Kidney (tissue), 13 donors: ENCODE measurements at regions not wholly inside any gene's neighbourhood (a gene's known extent, or its start where the extent isn't known, plus 50 kb on each side); places are given as distances from the start of the nearest gene placed in this dataset.

Experiments
- DNase-seq, 5 donors: peaks; one replicate each; pipeline ENCODE4 v3.0.0-alpha.2; 2013 to 2020
- FAIRE-seq: peaks from 2 replicates; lab custom pipeline; 2012; peaks lifted over from hg19 to GRCh38; lab: Jason Lieb, UNC
- H3K27ac ChIP-seq, 2 donors: one replicate each; pipeline ENCODE4 v1.7.0; 2013; ENCODE audit warnings: low read depth in 2 of 2, low read length in 2 of 2, inconsistent platforms in 1 of 2
- H3K27me3 ChIP-seq: one replicate; pipeline ENCODE4 v1.7.1; 2013; ENCODE audit warnings: low read length, inconsistent platforms; ENCODE audit not compliant: control insufficient read depth, insufficient read depth
- H3K36me3 ChIP-seq, 3 donors: one replicate each; pipeline versions ENCODE4 v1.7.0 to v1.7.1; 2013; ENCODE audit warnings: low read length in 3 of 3, control low read depth in 1 of 3, inconsistent platforms in 1 of 3; ENCODE audit not compliant: insufficient read depth in 3 of 3, control insufficient read depth in 2 of 3
- H3K4me1 ChIP-seq, 3 donors: one replicate each; pipeline versions ENCODE4 v1.7.0 to v1.7.1; 2013; ENCODE audit warnings: low read length in 3 of 3, inconsistent platforms in 1 of 3, low read depth in 1 of 3; ENCODE audit not compliant: control insufficient read depth in 2 of 3, insufficient read depth in 2 of 3
- H3K4me3 ChIP-seq, 3 donors: one replicate each; pipeline versions ENCODE4 v1.7.0 to v1.8.1; 2013; ENCODE audit warnings: low read length in 3 of 3, control low read depth in 1 of 3, inconsistent platforms in 1 of 3
- H3K9ac ChIP-seq, 3 donors: one replicate each; pipeline versions ENCODE4 v1.7.0 to v1.7.1; 2013; ENCODE audit warnings: low read length in 3 of 3, control low read depth in 1 of 3, inconsistent platforms in 1 of 3
- H3K9me3 ChIP-seq, 3 donors: one replicate each; pipeline versions ENCODE4 v1.7.0 to v1.7.1; 2013; ENCODE audit warnings: low read length in 3 of 3, control low read depth in 1 of 3, inconsistent platforms in 1 of 3; ENCODE audit not compliant: control insufficient read depth in 2 of 3, insufficient read depth in 1 of 3
- intact Hi-C: fragments of 100-400 bp; cut with DNase I; formaldehyde crosslinking; loops from one replicate; pipeline ENCODE4 v1.11.1; 2022
- TF ChIP-seq, protein P1 (sequence below): IDR thresholded peaks from 3 replicates; pipeline ENCODE4 v1.5.1; 2012; ENCODE audit warnings: mild to moderate bottlenecking, moderate library complexity, borderline replicate concordance; ENCODE audit not compliant: insufficient read depth; ENCODE audit errors: extremely low read depth
- donor health status: control.
- donor health status: control.
- donor health status: control.
- donor health status: control.
- donor health status: control.
- donor health status: DM: yes; HTN: yes; CAD: no.
- donor health status: Normal renal cell carcinoma (clear cell type).

DNA sequence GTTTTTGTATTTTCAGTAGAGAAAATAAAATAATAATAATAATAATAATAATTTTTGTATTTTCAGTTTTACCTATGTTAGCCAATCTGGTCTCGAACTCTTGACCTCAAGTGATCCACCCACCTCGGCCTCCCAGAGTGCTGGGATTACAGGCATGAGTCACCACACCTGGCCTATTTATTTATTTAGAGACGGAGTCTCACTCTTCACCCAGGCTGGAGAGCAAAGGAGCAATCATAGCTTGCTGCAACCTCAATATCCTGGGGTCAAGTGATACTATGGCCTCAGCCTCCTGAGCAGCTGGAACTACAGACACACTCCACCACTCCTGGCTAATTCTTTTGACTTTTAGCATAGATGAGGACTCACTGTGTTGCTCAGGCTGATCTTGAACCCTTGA lies 167.5 kb downstream of the TLE1 start:
- intact Hi-C loops: no loop called here
- no peak for FAIRE-seq

GRCh38 chr9:81519816-81520495 lies 169.4 kb downstream of the TLE1 start:
- H3K9me3 ChIP-seq: no peaks in the 10 kb centered on the region
- no peak overlapping the region for H3K27ac ChIP-seq
- no peaks in the 10 kb centered on the region for H3K27me3 ChIP-seq
- peaks cover 0 to 4% (median 0%) of the 10 kb centered on the region in 3 donors for H3K4me1 ChIP-seq
- no peak overlapping the region for H3K9ac ChIP-seq
- H3K36me3 ChIP-seq: no peaks in the 10 kb centered on the region
- TF ChIP-seq, protein P1, sequence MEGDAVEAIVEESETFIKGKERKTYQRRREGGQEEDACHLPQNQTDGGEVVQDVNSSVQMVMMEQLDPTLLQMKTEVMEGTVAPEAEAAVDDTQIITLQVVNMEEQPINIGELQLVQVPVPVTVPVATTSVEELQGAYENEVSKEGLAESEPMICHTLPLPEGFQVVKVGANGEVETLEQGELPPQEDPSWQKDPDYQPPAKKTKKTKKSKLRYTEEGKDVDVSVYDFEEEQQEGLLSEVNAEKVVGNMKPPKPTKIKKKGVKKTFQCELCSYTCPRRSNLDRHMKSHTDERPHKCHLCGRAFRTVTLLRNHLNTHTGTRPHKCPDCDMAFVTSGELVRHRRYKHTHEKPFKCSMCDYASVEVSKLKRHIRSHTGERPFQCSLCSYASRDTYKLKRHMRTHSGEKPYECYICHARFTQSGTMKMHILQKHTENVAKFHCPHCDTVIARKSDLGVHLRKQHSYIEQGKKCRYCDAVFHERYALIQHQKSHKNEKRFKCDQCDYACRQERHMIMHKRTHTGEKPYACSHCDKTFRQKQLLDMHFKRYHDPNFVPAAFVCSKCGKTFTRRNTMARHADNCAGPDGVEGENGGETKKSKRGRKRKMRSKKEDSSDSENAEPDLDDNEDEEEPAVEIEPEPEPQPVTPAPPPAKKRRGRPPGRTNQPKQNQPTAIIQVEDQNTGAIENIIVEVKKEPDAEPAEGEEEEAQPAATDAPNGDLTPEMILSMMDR: no peak
- FAIRE-seq (no peak), DNase-seq (no peak)
- intact Hi-C loops: no loop called here
- H3K4me3 ChIP-seq: no peak overlapping the region

More for the DNA sequence above, 167.5 kb downstream of the TLE1 start:
- Histone ChIP-seq H3K9me3 (no peaks in the 10 kb centered on the region), H3K9ac (no peak overlapping the region), H3K27ac (no peak overlapping the region), H3K4me3 (no peak overlapping the region), H3K27me3 (no peaks in the 10 kb centered on the region), H3K4me1 (peaks cover 0 to 4% (median 0%) of the 10 kb centered on the region in 3 donors), H3K36me3 (no peaks in the 10 kb centered on the region)
- no peak for DNase-seq
- TF ChIP-seq, protein P1: no peak

DNA sequence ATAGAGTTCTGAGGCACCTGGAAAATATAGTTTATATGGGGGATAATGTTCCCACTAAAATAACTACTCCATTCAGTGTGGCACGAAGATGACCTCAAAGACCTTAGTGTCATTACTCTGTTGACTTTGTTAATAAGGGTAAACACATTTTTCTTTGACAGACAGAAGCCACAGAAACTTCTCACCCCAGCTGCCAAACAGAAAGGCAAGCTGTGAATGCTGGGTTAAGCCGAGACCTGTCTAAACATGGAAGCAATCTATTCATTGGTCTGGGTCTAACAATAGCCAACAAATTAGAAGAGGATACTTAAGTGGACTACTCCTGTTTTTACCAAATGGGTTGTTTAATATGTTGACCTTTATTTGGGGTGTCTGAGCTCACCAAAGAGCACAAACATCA lies 171.4 kb downstream of the TLE1 start:
- Histone ChIP-seq H3K36me3 (no peaks in the 10 kb centered on the region), H3K27me3 (no peaks in the 10 kb centered on the region), H3K4me3 (no peak overlapping the region), H3K4me1 (no peaks in the 10 kb centered on the region), H3K27ac (no peak overlapping the region), H3K9ac (no peak overlapping the region), H3K9me3 (no peaks in the 10 kb centered on the region)
- DNase-seq: no peak
- FAIRE-seq: no peak
- intact Hi-C loops: no loop called here
- TF ChIP-seq, protein P1: no peak
